AG10803 (cell line): ENCODE measurements at regions not wholly inside any gene's neighbourhood (a gene's known extent, or its start where the extent isn't known, plus 50 kb on each side); places are given as distances from the start of the nearest gene placed in this dataset.

Experiments used
- DNase-seq: peaks from one replicate; pipeline ENCODE4 v3.0.0; 2010; ENCODE audit warnings: low read depth
- H3K4me3 ChIP-seq: 2 replicates; pipeline ENCODE4 v1.5.1; 2011; ENCODE audit warnings: mild to moderate bottlenecking, low read length, control low read depth
- CTCF ChIP-seq: conservative IDR thresholded peaks from 2 replicates; pipeline ENCODE4 v1.5.1; 2011; ENCODE audit warnings: mild to moderate bottlenecking, low read length, control low read depth, inconsistent platforms

GRCh38 chr21:28877318-28877884 lies 115.3 kb downstream of the LTN1 start:
- no peak for DNase-seq
- TF ChIP-seq CTCF, result no peak
- H3K4me3 ChIP-seq, result no peak overlapping the region

GRCh38 chr21:28875078-28875477 lies 117.6 kb downstream of the LTN1 start:
- no peak for TF ChIP-seq CTCF
- H3K4me3 ChIP-seq, result no peak overlapping the region
- DNase-seq, result no peak

GRCh38 chr21:28872218-28872617 lies 120.5 kb downstream of the LTN1 start:
- H3K4me3 ChIP-seq, result no peak overlapping the region
- TF ChIP-seq CTCF, result no peak
- peak; percentile 29 for DNase-seq

GRCh38 chr21:28871388-28872010 lies 121.2 kb downstream of the LTN1 start:
- TF ChIP-seq CTCF, result no peak
- no peak for DNase-seq
- H3K4me3 ChIP-seq, result no peak overlapping the region

GRCh38 chr21:28867401-28867800 lies 125.3 kb downstream of the LTN1 start:
- peak; percentile 68 for DNase-seq
- TF ChIP-seq CTCF, result no peak
- no peak overlapping the region for H3K4me3 ChIP-seq

- H3K4me3 ChIP-seq, result no peak overlapping the region
- no peak for DNase-seq
- no peak for TF ChIP-seq CTCF
These were observed 127.0 kb downstream of the LTN1 start for GRCh38 chr21:28865488-28866186.

GRCh38 chr21:28858424-28858823 lies 134.3 kb downstream of the LTN1 start:
- no peak for DNase-seq
- no peak overlapping the region for H3K4me3 ChIP-seq
- no peak for TF ChIP-seq CTCF
